Epidermal melanocyte (primary cell): ENCODE measurements at regions not wholly inside any gene's neighbourhood (a gene's known extent, or its start where the extent isn't known, plus 50 kb on each side); places are given as distances from the start of the nearest gene placed in this dataset.
"Not testable (repeated sequence)": the region's sequence is repeated elsewhere in the genome, so short reads cannot be mapped to it uniquely, and the experiment has no call there.

Experiments used
- DNase-seq: peaks from one replicate; pipeline ENCODE4 v3.0.0; 2011; ENCODE audit warnings: low spot score; ENCODE audit not compliant: insufficient read length

DNA sequence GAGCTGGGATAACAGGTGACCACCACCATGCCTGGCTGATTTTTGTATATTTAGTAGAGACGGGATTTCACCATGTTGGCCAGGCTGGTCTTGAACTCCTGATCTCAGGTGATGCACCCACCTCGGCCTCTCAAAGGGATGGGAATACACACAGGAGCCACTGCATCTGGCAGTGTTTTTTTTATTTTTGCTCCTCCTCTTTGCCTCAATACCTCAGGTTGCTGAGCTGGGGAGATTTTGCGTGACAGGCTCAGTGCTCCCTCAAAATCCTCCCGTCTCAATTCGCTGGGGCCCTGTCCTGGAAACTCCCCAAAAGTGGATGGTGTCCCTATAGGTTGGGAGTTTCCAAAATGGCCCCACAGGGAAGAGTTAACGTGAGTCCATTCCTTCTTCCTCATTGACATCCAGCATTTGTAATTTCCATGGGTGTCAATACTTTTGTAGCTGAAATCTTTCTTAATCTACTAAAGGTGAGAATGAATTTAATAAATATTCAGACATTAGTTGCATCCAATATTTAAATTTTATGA lies 71.8 kb downstream of the GGTLC2 start:
- no peak for DNase-seq

DNA sequence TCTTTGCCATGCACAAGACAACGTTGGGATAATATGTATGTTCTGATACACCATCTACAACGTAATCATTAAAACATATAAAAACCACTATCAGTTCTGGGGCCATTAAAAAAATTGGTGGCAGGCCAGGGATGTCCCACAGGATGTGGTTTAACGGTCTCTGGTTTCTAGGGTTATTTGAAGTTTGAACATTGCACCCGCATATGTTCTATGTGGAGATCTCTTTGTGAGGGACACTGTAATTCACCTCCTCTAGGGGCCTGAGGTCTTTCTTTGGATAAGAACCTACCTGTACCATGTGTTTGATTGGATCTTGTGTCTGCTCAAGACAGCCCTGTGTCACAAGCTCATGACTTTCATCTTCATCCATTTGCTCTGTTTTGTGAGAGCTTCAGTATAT lies 73.2 kb downstream of the GGTLC2 start:
- DNase-seq, result no peak

DNA sequence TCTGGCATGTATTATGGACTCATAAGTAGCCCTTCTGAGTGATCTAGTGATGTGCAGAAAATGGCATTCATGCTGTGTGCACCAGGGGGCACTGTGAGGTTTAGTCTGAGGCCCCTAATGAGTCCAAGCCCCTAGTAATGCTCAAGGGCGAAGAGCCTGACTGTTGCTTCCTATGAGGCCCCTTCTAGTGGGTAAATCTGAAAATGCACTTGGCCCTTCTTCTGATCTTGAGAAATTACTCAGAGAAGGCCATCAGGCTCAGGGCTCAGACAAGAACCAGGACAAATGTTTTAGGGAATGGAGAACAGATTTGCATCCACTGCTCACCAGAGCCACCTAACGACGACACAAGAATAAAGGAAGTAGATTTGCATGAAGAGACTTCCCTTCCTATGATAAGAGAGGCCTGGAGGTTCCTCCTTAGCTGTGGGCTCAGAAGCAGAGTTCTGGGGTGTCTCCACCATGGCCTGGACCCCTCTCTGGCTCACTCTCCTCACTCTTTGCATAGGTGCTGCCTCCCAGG lies 75.8 kb downstream of the GGTLC2 start:
- no peak for DNase-seq

DNA sequence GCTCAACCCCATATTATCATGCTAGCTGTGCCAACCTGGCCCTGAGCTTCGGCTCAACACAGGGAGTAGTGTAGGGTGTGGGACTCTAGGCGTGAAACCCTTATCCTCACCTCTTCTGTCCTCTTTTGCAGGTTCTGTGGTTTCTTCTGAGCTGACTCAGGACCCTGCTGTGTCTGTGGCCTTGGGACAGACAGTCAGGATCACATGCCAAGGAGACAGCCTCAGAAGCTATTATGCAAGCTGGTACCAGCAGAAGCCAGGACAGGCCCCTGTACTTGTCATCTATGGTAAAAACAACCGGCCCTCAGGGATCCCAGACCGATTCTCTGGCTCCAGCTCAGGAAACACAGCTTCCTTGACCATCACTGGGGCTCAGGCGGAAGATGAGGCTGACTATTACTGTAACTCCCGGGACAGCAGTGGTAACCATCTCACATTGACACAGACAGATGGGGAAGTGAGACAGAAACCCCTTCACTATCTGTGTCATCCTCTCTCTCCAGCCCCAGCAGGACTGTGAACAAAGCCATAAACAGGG lies 76.4 kb downstream of the GGTLC2 start:
- DNase-seq, result no peak

DNA sequence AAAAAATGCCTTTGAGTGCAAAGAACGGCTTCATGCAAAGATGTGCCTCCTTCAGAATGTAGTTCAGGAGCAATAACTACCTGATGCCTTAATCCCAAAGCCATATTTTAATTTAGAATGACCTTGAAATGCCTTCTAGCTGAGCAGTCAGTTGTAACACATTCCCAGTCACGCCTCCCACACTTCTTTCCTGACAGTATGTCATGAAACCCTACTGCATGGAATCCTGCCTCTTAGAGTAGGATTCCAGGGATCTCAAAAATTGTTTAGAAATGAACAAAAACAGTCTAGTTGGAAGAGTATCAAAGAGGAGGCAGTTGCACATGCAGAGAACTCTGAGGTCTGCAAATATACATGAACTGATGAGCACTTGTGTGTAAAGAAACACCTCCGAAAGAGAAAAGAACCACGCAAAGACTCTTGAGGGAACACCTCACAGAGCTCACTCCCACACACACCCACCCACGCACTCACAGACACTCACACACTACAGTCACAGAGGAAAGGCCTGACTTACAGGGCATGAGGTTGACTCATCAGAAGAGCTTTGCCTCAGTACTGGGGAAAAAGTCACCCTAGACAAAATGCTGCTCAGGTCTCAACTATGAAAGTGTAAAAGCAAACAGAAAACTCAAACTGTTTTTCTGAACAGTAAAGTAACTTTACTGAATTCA lies 77.4 kb downstream of the GGTLC2 start:
- no peak for DNase-seq

DNA sequence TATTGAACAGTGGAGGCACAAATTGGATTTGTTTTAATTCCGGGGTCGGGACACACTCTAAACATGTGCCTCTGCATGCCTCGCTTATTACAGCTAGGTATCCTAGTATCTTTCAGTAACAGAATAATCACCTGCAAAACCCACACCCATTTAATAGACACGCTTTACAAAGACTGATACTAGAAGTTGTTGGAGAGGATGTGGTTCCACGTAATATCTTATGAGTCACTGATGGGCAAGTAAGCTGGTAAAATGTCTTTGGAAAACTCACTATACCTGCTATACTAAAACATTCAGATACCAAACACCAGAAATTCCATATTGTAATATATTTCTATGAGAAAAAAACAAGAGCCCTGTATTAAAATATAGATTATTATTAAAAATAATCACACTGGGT lies 84.0 kb downstream of the GGTLC2 start:
- DNase-seq, result no peak

DNA sequence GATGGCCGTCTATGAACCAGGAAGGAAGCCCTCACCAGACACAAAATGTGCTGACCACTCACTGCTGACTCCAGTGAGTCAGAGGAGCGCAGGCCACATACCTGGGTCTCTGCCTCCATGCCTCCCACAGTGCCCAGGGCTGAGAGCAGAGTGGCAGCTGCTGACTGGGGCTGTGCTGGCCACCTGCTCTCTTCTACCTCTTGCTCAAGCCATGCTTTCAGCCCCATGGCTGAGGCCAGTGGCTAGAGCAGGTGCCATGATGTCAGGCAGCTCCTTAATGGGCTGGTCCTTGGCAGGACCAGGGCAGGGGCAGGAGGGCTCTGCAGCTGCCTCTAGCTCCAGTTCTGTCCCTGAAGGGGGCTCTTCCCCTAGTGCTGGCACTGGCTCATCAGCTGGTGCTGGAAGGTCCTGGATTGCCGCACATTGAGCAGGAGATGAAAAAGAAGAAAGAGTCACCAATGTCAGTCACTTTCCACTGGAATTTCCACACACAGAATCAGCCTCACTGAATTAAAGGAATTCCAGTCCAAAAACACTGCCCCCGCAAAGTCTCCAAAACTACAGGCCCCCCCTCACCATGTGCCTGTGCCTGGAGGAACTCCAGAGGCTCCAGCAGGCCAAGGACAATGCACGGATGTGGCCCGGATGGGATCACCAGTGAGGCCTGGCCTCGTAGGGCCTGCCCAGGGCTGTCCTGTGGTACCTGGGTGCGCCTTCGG lies 86.4 kb downstream of the GGTLC2 start:
- no peak for DNase-seq

DNA sequence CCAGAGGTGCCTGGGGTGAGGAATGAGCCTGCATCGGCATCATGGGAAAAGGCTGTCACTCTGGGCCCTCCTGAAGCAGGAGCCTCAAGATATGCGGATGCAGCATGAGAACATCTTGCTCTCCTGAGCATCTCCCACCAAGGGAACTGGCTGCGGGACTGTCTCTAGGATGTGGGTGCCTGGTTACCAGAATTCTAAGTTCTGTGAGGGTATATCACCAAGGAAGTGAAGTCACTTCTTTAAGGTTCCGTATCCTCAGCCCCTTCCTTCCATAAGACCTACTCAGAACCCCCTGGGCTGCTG lies 86.9 kb downstream of the GGTLC2 start:
- no peak for DNase-seq

DNA sequence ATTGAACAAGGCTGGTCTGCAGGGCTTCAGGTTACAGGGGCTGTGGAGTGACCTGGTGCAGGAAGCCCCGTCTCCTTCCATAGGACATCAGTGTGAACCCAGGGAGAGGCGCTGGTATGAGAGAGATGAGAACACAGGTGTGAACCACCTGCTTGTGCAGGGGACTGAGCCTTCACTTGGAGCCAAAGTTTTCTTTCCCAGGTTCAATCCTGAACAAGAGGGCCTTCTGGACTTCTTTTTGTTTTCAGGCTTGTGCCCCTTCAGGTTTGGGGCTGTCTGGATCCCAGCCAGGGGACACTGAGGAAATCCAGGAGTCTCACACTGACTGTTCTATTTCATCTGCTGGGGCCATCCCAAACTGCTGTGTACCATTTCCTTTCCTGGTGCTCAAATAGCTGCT lies 88.6 kb downstream of the GGTLC2 start:
- not testable (repeated sequence) for DNase-seq

DNA sequence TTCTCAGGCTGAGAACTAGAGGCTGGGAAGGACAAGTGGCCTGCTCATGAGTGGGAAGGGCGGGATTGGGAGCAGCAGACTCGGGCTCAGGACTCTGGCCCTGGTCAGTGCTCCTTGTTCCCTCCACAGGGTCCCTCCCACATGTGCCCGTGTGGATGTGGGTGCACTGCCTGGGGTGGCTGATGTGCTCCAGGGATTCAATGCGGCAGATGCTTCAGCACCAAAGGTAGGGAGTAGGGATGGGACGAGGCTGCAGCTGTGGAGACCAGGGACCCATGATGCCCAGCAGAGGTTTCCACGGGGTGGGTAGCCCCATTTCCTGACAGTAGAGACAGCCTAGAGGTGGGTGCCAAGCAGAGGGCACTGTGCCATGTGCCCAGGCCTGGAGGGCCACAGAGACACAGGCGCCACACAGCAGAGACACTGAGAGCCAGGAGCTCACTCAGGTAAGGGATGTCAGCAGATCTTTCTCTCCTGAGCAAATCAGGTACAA lies 89.5 kb downstream of the GGTLC2 start:
- no peak for DNase-seq

DNA sequence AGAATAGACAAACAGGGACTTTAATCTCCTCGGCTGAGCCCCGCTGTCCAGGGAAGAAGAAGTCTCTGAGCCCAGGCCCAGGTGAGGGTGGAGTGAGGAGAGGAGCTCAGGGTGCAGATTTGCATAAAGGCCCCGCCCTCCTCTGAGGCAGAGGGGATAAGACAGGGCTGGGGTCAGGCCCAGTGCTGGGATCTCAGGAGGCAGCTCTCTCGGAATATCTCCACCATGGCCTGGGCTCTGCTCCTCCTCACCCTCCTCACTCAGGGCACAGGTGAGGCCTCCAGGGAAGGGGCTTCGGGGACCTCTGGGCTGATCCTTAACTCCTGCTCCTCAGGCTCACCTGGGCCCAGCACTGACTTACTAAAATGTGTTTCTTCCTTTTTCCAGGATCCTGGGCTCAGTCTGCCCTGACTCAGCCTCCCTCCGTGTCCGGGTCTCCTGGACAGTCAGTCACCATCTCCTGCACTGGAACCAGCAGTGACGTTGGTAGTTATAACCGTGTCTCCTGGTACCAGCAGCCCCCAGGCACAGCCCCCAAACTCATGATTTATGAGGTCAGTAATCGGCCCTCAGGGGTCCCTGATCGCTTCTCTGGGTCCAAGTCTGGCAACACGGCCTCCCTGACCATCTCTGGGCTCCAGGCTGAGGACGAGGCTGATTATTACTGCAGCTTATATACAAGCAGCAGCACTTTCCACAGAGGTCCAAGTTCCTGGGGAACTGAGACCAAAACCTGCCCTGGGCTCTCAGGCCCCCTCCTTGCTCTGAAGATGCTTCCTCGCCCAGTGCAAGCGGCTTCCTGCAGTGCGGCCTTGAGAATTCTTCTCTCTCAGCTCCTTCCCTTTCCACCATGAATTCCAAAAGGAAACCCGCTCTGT lies 90.2 kb downstream of the GGTLC2 start:
- not testable (repeated sequence) for DNase-seq

DNA sequence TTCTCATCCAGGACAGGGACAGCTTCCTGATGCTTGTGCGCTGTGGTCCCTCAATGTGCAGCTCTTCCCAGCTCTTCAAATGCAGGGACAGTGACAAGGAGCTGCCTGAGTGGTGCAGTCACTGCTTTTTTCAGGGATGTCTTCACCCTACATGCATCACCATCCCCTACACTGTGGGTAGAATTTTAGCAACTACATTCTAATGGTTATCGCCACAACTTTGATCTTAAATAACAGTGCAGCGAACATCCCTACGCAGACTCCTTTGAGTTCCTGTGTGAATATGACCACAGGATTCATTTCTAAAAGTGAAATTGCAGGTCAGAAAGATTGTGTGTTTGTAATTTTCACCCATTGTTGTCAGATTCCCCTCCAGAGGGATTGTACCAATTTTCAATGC lies 90.9 kb downstream of the GGTLC2 start:
- DNase-seq, result not testable (repeated sequence)

DNA sequence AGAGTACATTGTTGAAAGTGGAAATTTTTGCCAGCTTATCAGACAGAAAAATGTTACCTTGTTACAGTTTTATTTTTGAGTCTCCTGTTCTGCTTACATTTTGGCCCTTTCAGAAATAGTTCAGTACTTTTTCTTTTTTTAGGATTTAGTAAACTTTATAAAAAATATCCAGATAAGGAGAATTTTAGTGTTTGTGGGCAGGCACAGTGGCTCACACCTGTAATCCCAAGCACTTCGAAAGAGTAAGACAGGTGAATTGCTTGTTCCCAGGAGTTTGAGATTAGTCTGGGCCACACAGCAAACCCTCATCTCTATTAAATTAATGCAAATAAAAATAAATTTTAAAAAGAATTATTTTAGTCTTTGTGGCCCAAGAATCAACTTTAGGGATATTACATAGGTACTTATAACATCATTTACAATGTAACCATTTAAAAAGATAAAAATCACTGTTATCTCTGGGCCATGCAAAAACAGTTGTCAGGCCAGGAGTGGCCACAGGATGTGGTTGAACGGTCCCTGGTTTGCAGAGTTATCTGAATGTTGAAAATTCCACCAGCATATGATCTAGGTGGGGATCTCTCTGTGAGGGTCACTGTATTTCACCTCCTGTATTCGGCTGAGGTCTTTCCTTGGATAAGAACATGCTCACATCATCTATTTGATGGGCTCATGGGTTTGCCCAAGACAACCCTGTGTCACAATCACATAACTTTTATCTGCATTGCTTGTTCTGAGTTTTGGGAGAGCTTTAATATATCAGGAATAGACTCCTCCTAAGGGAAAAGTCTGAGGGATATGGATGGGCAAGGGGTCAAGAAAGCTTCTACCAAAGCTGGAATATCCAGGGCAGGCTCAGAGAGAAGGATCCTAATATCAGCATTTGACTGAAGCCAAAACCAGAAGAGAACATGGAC lies 91.5 kb downstream of the GGTLC2 start:
- no peak for DNase-seq

DNA sequence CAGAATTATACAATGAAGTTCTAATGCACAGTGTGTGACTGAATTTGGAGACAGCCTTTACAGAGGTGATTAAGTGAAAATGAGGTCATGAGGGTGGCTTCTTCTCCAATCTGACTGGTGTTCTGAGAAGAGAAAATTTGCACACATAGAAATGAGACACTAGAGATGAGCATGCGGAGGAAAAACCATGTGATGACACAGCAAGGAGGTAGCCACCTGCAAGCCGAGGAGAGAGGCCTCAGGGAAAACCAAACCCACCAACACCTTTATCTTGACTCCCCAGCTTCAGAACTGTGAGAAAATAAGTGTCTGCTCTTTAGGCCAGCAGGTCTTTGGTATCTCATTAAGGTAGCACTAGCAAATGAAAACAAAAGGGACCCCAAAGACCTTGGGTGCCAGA lies 93.2 kb downstream of the GGTLC2 start:
- no peak for DNase-seq

DNA sequence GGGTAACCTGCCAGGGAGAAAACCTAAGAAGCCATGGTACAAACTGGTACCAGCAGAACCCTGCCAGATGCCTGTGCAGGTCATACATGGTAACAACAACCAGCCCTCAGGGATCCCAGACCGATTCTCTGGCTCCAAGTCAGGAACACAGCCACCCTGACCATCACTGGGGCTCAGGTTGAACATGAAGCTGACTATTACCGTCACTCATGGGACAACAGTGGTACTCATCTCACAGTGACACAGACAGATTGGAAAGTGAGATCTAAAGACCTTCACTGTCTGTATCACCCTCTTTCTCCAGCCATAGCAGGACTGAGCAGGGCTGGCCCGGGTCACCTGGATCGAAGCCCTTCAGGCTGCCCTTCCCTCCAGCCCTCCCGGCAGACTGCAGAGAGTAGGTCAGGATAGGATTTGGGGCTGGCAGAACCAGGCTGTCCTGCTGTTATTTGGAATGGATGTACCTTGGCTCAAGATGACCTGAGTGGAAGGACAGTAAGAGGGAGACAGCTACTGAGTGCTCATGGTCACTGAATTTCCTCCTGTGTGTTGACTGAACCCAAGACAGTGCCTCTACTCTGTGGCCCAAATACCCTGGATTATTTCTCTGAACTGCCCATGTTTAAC lies 94.7 kb downstream of the GGTLC2 start:
- no peak for DNase-seq

DNA sequence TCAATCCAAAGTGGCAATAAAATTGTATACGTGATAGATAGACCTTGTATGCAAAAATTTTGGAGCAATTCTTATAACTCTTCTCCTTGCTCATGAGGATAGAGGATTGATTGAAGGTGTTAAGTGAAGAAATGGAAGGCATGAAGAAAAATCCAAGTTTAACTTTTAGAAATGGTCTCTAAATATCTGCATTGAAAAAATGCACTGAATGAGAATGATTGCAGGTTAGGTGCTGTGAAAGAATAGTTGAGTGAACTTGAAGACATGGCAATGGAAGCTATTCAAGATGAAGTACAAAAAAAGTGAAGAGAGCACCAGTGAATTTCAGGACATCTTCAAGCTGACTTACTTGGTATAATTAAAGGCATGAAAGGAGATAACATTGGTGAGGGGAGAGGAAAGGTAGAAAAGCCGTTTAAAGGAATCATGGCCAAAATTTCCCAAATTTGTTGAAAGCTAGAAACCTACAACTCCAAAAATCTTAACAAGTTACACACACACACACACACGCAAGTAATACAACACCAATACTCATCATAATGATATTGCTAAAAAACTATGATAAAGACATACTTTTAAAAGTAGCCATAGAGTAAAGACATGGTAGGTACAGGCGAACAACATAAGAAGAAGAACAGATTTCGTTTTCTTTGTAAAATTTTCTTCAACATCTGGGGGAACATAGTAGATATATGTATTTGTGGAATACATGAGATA lies 96.3 kb downstream of the GGTLC2 start:
- no peak for DNase-seq

DNA sequence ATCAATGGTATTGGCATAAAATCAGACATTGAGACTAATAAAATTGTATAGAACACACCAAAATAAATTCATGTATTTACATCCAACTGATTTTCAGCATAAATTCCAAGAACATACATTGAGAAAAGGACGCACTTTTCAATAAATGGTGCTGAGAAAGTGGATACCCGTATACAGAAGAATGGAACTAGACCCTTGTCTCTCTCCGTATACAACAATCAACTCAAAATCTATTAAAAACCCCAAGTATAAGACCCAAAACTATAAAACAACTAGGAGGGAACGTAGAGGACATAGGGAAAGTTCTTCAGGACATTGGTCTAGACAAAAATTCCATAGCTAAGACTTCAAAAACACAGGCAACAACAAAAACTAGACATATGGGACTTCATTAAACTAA lies 97.4 kb downstream of the GGTLC2 start:
- DNase-seq, result no peak

DNA sequence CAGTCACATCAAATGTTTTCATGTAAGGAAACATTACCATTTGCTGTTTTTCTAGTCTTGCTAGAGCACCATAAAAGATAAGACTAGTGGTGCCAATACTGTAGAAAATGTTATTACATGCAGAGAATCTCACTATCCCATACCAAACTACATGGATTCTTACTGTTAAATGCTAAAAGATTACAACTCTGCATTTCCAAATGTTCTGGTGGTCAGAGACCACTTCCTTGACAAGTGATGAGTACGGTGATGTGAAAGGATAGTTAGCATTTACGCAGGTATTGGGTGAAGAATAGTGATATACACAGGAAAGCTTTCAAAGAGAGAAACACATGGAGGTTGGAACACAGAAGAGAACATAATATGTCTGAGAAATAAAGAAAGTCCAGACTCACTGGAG lies 98.2 kb downstream of the GGTLC2 start:
- DNase-seq, result no peak

DNA sequence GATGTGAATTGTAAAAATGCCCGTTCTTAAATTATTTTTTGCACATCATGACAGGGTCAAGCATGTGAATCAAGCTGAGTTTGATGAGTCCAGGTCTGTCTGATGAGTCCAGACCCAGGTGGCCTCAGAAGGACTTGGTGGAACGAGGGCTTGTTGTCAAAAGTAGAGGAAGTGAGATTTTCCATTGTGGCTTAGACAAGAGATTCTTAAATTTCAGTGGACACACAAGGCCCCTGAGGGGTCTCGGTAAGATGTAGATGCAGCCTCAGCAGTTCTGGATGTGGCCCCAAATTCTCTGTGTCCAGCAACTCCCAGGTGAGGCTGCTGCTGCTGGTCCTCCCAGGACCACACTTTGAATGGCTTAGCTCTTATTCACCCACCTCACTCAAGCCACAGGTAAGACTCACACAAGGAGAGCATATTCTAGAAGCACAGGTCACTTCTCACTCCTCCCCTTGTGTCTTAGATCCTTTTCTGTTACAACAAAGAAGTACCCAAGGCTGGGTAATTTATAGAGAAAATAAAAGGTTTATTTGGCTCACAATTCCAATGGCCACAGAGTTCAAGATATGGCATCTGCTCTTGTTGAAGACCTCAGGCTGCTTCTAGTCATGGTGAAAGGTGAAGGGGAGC lies 98.8 kb downstream of the GGTLC2 start:
- no peak for DNase-seq
